ENCODE measurements at regions not wholly inside any gene's neighbourhood (a gene's known extent, or its start where the extent isn't known, plus 50 kb on each side); places are given as distances from the start of the nearest gene placed in this dataset.
A peak's percentile ranks its signal among the peaks of the same experiment; 100 is the strongest.

DNA sequence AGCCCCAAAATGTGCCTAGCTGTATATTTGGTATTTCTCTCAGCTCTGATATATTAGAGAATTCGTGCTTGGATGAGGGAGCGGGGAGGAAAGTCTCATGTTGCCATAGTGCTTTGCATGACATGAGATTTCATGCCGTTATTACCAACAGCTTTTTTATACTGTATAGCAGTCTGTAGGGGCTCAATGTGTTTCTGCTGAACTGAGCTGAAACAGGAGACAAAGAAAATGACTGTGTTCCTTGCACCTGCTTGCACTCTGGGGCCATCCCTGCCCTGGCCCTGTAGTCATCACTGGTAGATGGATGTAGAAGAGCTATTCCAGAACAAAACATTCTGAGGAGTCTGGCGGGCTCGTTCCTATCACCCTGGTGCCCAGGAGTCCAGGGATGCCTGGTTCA, 128.0 kb upstream of the SASH1 start:
- no peak for DNase-seq (ENCODE audit: low read depth)

DNA sequence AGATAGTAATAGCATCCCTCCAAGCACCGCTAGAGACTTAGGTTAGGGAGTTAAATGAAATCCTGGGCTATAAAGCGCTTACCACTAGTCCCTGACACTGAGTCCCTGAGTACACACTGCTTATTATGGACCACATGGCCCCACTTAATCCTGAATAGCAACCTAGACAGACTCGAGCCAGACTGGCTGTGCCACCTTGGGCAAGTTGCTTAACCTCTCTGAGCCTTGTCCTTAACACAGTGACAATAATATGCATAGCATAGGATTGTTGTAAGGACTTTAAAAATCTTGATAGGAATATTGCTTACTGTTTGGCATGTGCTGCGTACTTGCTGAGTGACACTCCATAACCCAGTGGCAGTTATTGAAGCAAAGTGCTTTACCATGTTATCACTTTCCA, 125.6 kb upstream of the SASH1 start:
- DNase-seq (ENCODE audit: low read depth), result no peak

DNA sequence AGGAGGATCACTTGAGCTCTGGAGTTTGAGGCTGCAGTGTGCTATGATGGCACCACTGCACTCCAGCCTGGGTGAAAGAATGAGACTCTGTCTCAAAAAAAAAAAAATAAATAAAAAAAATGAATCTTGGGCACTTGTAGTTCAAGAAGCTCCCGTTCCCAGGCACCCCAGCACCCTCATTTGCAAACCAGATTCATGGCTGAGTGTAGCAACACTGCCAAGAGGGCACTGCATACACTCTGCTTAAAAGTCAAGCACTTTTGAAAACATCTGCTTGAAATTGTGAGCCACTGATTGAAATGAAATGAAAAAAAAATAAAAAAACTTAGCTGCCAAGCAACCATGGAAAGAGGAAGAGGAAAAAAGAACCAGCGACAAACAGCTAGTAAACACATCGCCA, 124.7 kb upstream of the SASH1 start:
- no peak for DNase-seq (ENCODE audit: low read depth)

DNA sequence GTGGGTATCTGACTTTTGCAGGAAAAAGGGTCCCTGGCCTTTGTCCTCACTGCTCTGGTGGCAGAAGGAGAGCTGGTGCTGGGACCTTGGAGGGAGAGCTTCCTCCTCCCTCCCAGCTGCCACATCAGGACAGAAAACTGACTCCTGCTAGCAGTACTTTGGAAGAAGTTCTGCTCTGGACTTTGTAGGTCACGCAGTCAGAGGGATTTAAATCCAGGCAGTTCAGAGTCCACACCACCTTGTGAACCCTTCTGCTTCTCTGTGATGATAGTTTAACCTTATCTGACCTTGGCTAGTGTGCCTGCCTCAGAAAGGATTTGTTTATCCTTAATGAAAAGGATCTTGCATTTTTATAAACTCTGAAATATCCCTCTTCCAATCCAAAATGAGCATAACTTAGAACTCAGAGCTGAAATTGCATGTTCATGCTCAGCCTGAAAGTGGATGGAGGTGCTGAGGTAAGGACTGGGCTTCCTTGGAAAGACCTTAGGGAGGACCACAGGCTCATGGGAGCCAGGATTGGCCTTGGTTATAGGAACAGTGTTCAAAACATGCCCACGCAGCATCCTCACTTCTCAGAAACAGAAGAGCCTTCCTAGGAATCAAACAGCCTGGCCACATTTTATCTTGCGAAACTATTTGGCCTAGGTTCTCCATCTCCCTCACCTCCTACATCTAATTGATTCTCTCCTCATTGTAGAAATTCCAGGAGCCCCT, 123.9 kb upstream of the SASH1 start:
- no peak for DNase-seq (ENCODE audit: low read depth)

DNA sequence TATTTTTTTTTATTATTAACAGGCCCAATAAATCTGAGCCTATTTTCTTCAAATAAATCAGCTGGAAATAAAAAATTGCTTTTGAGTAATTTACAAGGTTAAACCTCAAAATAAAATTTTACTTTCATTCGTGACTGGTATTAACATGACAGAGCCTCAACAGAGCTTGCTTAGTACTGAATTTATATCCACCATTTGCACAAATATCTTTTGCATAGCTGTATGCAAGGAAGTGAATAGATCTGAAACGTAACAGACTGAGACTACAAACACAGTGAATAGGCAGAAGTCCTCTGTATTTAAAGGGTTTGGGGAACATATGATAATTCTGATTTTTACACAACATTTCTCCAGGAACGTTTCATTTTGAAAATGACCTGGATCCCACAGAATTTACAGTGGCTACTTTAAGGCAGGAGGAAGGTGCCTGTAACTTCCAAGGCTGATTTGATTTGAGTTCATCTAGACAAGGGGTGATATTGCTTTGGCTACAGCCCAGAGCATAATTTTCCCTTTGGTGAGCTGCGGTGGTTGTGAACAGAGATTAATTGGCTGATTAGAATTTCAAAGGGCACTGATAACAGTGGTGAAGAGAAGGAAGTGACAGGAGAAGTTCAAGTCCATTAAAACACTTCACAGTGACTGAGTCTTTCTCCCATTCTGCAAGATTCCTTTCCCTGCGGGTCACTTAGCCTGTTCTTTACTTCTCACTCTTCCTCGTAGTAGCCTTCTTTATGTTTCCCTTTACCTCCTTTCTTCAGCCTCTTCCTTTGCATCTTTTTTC, 121.2 kb upstream of the SASH1 start:
- DNase-seq (ENCODE audit: low read depth), result no peak

DNA sequence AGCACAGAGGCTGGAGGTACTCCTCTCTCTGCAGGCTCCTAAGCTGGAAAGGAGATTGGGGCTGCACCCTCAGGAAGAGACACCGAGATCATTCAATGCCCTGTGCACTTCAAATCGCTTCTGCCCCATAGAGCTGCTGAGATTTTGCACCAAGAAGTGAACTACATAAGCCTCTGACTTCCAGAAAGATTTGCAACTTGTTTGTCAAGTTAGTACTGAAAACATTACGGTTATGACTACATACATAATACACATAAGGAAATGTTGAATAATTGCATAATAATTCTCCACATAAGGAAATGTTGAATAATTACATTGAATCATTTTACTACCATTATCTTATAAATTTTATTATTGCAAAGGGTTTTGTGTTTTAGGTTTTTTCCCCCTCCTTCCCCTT, 120.3 kb upstream of the SASH1 start:
- no peak for DNase-seq (ENCODE audit: low read depth)

DNA sequence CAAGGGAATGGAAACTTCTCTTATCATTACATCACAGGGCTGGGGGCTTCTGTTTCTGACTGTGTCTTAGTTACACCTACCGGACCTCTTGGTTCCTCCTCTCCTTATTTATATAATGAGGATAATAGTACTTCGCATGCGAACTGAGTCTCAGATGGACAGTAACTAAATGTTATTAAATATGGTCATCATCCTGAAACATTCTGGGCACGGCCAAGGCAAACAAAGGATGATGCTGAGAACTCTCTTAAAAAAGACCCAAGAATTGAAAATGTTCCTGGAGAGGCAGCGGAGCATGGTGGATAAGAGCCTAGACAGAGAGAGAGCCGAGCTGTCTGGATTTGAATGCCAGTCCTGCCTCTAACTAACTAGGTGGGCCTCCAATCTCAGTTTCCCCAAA, 119.8 kb upstream of the SASH1 start:
- no peak for DNase-seq (ENCODE audit: low read depth)

DNA sequence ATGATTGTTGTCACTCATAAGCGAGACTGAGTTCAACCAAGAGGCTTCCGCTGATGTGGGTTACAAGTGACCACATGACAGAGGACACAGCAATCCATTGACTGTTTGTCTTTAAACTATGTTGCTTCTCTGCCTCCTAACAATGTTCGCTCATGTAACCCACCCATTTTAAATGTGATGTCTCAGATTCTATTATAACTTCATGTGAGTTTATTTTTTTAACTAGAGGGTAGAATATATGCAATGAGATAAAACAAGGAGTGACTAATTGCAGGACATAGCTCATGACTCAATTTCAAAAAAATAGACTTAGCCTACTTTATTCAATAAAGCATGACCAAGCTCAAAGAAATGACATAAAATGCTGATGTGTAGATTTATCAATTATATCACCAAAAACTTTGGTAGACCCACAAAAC, 119.2 kb upstream of the SASH1 start:
- DNase-seq (ENCODE audit: low read depth), result no peak

DNA sequence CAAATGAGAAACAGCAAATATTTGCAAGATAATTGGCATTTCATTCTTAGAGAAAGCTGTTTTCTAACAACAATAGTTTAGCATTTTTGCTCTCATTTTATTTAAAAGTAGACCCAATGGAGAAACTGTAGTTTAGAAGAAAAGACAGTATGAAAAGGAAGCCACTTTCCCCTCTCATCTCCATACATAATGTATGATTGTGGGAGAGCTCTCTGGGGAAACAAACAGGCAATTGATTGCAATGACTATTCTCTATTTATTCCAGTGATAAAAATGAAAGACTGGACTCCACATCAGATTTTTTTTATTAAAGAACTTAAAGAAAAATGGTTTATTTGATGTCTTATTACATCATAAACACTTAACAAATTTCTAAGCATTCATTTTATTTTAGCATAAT, 116.8 kb upstream of the SASH1 start:
- DNase-seq (ENCODE audit: low read depth), result no peak

DNA sequence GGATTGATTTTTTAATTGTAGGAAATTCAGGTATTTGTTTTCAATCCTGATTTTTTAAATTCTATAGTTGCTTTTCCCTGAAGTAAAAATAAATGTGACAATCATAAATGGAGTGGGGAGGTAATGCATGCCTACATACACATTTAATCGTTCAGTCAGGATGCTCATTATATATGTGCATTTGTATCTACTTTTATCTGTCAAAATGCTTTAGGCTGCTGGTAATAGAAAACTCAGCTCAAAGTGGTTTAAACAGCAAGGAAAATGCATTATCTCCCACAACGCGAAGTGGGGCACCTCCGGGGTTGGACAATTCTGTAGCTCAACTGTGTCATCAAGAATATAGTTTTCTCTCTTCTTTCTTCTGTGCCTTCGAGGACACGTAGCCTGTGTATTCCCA, 116.4 kb upstream of the SASH1 start:
- no peak for DNase-seq (ENCODE audit: low read depth)

DNA sequence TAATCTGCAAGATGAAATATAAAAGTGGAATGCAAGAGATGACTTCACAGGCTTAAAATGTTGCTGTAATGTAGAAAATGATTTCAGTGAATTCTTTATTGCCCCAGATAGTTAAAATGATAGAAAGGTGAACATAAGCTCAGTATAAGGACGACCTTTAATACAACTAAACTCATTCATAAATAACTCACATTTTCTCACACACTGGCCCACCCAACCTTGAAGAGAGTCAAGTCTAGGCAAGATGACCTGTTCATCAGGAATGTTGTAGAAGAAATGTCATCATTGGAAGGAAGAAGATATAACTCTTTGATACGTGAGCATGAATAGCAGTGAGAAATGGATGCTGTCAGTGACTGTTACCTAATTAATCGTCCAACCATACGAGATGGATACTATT, 111.1 kb upstream of the SASH1 start:
- DNase-seq (ENCODE audit: low read depth), result no peak

DNA sequence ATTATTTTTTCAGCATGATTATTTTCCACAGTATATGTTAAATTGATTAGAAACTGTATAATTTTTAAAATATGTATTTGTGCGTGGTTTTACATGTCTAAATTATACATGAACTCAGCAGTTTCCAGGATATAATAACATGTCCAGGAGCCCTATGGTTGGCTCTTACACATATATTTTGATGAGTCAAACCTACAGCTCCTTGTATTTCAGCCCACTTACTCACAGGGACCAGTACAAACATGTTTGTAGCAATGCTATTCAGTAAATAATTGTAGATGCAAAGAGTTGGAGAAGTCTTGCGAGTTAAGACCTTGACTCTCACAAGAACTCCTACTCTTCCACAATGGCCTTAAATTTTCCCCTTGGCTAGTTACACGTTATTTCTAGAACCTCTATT, 107.2 kb upstream of the SASH1 start:
- DNase-seq (ENCODE audit: low read depth), result no peak

DNA sequence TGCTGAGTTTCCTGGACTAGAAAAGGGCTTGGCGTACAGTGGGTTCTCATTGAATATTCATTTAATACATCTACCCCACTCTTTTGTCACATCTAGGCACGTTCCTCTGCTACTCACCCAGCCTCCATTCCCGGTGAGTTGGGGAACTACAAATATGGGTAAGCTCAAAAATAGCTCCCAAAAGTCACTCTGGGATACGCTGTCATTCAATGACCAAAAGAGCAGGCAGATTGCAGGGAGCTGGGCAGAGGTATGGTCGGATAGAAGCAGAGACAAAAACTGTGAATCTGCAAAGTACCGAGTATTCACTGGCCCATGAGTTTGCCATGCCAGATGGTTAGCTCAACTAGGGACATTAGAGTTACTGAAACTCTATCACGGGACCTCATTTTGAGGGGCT, 103.9 kb upstream of the SASH1 start:
- no peak for DNase-seq (ENCODE audit: low read depth)

DNA sequence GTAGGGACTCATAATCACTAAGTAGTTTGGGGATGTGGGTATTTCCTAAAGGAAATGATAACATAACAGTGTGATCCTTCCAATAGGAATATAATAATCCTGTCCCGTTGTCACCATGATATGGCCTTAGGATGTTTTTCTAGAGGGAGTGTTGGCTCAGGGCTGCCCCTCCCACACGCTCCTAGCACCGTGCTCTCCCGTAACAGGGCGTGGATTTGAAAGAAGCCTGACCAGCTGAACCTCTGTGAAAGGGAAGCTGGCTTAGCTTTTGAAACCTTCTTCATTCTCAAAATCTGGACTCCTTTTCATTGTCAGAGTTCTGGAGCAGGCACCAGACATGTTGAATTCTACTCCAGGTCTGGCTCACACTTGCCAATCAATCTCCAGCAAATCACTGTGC, 103.4 kb upstream of the SASH1 start:
- DNase-seq (ENCODE audit: low read depth), result no peak

DNA sequence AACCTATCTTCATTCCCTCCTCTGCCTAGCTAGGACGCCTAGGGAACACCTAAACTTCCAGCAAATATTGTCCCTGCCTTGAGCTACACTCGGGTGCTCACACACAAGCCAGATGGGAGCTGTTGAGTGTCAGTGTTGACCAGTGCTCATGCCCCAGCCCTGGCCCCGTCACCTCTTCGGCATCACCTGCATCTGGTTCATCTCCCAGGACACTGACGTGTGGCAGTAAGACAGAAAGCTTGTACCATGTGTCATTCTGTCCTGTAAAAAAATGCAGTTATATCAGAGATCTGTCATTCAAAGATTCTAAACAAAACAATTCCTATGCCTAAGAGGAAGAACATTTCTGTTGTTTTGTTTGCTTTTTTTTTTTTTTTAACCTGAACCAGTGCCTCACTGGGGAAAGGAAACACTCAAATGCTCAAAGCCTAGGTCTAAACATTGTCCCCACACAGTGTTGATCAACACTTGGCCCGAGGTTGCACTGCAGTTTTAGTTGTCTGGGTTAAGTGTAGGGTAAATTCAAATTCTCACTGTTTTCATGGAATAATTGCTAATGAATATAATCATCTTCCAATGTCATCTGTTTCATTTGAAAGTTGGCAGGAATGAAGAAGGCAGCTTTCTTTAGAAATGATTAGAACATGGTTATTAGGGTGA, 102.7 kb upstream of the SASH1 start:
- no peak for DNase-seq (ENCODE audit: low read depth)

DNA sequence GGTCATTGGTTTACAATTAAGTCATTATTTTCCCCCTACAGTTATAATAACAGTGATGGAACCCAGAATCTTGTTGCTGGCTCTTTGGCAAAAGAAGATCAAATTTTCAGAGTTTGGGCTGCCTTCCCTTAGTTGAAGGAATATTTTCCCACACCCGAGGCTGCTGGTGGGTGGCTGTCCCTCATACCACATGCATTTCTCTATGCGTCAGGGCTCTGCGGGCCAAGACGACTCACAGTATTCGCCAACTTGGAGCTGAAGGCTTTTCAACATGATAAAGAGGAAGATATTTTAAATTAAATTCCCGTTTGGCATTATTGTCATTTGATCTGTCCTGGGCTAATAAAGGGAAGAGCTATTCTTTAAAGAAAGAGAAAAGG, 102.2 kb upstream of the SASH1 start:
- DNase-seq (ENCODE audit: low read depth), result peak; percentile 86

DNA sequence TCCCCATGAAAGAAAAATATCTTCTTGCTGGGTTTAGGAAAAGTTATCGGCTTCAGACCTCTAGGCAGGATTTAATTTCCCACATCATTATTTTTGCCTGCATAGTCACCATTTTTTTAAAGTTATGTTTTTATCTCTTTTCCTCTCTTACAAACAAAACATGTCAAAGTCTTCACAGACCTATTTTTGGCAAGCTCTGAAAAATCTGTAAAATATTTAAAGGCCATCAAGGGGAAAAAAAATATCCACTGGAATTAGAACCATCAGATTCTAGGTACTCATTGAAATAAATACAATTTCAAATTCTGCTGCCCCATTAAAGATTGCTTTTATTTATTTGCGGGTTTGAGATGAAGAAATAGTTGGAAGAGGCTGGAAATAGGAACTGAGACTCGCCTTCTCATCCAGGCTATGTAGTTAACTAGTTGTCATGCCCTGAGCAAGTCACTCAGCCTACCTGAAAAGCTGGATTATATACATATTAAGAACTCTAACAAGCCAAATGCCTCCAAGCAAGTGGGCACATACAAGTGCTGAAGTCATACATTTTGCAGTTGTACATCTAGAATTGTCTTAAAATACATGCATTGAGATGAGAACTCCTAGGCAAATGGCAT, 101.7 kb upstream of the SASH1 start:
- DNase-seq (ENCODE audit: low read depth), result peak; percentile 57

DNA sequence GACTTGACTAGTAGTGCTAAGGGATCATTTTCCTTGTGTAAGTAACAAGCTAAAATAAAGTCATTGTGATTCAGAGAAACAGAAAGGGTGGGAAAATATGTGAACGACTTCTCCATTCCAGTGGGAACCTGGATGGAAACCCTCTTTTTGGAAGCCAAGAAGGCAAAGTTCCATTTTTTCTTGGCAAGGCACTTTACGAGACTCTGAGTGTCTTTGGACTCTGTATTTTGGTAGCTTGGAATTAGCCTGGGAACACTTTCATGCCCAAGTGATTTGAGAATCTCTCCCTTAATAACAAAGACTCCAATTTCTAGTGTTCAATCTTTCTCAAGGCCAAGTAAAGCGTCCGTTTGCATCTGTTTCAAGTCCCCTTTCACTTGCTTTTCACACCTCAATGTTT, 100.5 kb upstream of the SASH1 start:
- DNase-seq (ENCODE audit: low read depth), result peak; percentile 76

DNA sequence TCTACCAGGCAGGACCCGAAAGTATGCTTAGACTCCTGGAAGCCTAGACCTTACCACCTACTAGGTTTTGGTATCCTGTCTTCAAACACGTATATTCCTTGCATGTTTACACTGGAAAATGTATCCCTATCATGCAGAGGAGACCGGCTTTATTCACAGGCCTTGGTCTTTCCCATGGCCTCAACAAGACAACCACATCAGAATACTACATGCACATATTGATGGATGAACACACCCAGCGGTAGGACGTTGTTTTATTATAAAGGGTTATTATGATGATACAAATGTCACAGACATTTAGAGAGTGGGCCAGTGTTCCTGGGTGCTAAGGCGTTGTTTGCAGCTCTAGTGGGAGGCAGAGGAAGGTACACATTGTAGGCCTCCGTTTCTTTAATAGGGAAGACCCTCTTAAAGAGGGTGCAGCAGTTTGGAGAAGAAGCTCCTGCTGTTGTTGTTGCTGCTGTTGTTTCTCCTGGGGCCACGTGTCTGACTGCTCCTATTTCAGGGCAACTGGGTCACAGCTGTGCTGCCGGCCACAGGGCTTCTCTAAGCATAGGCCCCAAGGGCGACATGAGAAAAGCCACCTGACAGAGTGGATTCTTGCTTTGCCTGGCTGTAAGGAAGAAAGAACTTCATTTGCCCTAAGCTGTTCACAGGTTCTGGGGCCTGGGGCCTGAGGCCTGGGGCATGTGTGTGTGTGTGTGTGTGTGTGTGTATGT, 98.3 kb upstream of the SASH1 start:
- DNase-seq (ENCODE audit: low read depth), result no peak

DNA sequence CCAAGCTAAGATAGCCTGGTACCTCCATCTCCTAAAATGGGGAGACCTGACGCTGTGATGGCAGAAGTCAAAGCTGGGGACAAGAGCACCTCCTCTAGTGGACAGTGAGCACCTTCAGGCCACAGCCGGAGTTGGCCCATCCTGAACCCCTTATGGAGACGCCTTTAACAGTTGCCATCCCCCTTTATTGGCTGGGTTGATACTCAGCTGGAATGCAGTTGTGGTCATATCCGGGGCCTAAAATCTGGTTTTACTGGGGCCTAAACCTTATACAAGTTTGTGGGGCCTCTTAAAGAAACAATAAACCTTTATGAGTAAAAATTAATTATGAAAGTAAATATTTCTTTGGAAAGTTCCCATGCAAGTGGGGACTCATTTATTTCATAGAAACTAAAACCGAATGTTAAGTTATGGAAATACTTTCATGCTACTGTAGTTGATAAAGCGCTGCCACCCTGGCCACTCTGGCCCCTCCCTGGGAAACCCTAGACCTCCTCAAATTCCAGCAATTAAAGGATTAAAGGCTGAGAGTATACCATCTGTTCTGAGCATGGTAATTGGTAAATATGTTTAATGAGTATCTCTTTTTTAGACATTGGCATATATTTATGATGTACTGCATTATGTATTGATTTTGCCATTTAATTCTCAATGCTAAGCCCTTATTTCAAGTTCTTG, 95.1 kb upstream of the SASH1 start:
- no peak for DNase-seq (ENCODE audit: low read depth)

DNA sequence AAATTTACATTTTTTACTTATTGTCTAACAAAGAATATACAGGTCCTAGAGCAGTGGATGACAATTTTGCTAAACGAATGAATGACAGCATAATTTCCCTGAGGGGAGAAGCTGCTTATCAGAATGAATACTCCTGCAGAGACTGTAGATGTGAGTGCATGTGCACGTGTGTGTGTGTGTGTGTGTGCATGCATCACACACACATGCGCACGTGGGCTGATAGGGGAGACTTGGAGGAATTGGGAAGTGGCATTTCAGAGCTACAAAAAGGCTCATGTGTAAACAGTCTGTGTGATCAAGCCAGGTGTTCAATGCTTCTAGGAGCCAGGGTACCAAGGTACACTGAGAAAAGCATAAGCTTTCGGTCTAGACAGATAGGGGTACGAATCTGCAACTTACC, 93.5 kb upstream of the SASH1 start:
- no peak for DNase-seq (ENCODE audit: low read depth)

Data from GM04504 (cell line).